ENCODE measurements at regions not wholly inside any gene's neighbourhood (a gene's known extent, or its start where the extent isn't known, plus 50 kb on each side); places are given as distances from the start of the nearest gene placed in this dataset.
"Not testable (repeated sequence)": the region's sequence is repeated elsewhere in the genome, so short reads cannot be mapped to it uniquely, and the experiment has no call there.

GRCh38 chr5:63794296-63794695, 167.9 kb downstream of the HTR1A start:
- peaks cover 11% of the 10 kb centered on the region for H3K9me3 Mint-ChIP-seq
- no peak for TF ChIP-seq CTCF (conservative IDR thresholded peaks at IDR 0.05)
- no peak for DNase-seq (ENCODE audit: extremely low spot score, unreplicated experiment)

GRCh38 chr5:63774939-63775338, 187.3 kb downstream of the HTR1A start:
- DNase-seq (ENCODE audit: extremely low spot score, unreplicated experiment) = no peak
- Mint-ChIP-seq H3K27ac (no peak overlapping the region), H3K9me3 (no peaks in the 10 kb centered on the region), H3K4me1 (ENCODE audit: unreplicated experiment) (no peaks in the 10 kb centered on the region), H3K4me3 (no peak overlapping the region), H3K27me3 (peaks cover 19% of the 10 kb centered on the region), H3K36me3 (no peaks in the 10 kb centered on the region)
- TF ChIP-seq CTCF (conservative IDR thresholded peaks at IDR 0.05) = no peak

More at GRCh38 chr5:63794296-63794695, 167.9 kb downstream of the HTR1A start:
- Mint-ChIP-seq H3K27ac (no peak overlapping the region), H3K4me3 (no peak overlapping the region), H3K36me3 (no peaks in the 10 kb centered on the region), H3K4me1 (ENCODE audit: unreplicated experiment) (no peaks in the 10 kb centered on the region), H3K27me3 (peaks cover 13% of the 10 kb centered on the region)

- H3K27me3 Mint-ChIP-seq = peaks cover 5% of the 10 kb centered on the region
- no peaks in the 10 kb centered on the region for H3K4me1 Mint-ChIP-seq (ENCODE audit: unreplicated experiment)
- no peak for TF ChIP-seq CTCF (conservative IDR thresholded peaks at IDR 0.05)
- no peak overlapping the region for H3K4me3 Mint-ChIP-seq
- no peak overlapping the region for H3K27ac Mint-ChIP-seq
- no peak for DNase-seq (ENCODE audit: extremely low spot score, unreplicated experiment)
- no peaks in the 10 kb centered on the region for H3K9me3 Mint-ChIP-seq
- H3K36me3 Mint-ChIP-seq = no peaks in the 10 kb centered on the region
Measured at GRCh38 chr5:63768221-63768620, 194.0 kb downstream of the HTR1A start.

GRCh38 chr5:63760965-63761364, 201.3 kb downstream of the HTR1A start:
- no peak overlapping the region for H3K27ac Mint-ChIP-seq
- no peak for TF ChIP-seq CTCF (conservative IDR thresholded peaks at IDR 0.05)
- no peaks in the 10 kb centered on the region for H3K36me3 Mint-ChIP-seq
- no peak overlapping the region for H3K4me3 Mint-ChIP-seq
- H3K9me3 Mint-ChIP-seq = no peaks in the 10 kb centered on the region
- no peaks in the 10 kb centered on the region for H3K4me1 Mint-ChIP-seq (ENCODE audit: unreplicated experiment)
- DNase-seq (ENCODE audit: extremely low spot score, unreplicated experiment) = no peak
- peaks cover 8% of the 10 kb centered on the region for H3K27me3 Mint-ChIP-seq

DNA sequence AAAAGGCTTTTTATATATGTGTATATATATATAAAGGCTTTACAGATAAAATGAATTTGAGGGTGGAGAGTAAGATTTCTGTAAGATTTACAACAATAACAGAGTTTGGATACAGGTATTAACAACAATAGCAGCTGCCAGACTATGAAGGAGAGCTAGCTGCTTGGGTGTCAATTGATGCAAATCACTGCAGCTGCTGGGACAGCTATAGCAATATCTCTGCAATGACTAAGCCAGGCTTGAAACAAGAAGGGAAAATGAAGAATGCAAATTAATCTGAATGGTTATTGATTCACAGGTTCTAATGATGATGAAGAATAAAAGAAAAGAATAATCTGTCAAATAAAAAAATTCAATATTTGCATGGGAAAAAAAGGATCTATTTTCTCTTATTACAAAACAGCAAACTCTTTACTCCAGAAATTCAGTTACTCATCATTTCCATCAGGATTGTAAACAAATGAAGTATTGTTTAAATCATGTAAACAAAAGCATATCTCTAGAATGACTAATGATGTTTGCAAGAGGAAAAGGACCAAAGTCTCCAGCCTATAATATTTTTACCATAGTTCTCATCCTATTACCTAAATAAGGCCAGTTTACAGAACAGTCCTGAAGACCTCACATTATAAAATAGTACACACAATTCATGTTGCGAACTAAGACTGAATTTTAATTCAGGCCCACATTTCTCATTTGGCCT, 219.0 kb downstream of the HTR1A start:
- no peaks in the 10 kb centered on the region for H3K36me3 Mint-ChIP-seq

GRCh38 chr5:63732880-63733279, 229.4 kb downstream of the HTR1A start:
- not testable (repeated sequence) for H3K9me3 Mint-ChIP-seq; H3K4me1 Mint-ChIP-seq (ENCODE audit: unreplicated experiment); H3K27ac Mint-ChIP-seq; H3K4me3 Mint-ChIP-seq; H3K27me3 Mint-ChIP-seq; DNase-seq (ENCODE audit: extremely low spot score, unreplicated experiment); H3K36me3 Mint-ChIP-seq

More for the DNA sequence above, 219.0 kb downstream of the HTR1A start:
- H3K27me3 Mint-ChIP-seq = no peaks in the 10 kb centered on the region
- H3K9me3 Mint-ChIP-seq = no peaks in the 10 kb centered on the region
- H3K4me1 Mint-ChIP-seq (ENCODE audit: unreplicated experiment) = no peaks in the 10 kb centered on the region
- TF ChIP-seq CTCF (conservative IDR thresholded peaks at IDR 0.05) = no peak
- no peak overlapping the region for H3K27ac Mint-ChIP-seq
- DNase-seq (ENCODE audit: extremely low spot score, unreplicated experiment) = no peak
- no peak overlapping the region for H3K4me3 Mint-ChIP-seq

Data from type B pancreatic cell (in vitro differentiated cells).